ENCODE measurements at regions not wholly inside any gene's neighbourhood (a gene's known extent, or its start where the extent isn't known, plus 50 kb on each side); places are given as distances from the start of the nearest gene placed in this dataset.

GRCh38 chr5:87645224-87645623 is 232.5 kb upstream of the CCNH start:
- TF ChIP-seq POLR2AphosphoS5 (IDR thresholded peaks at IDR 0.05) (no peak), CTCF (IDR thresholded peaks at IDR 0.05; ENCODE audit: poor library complexity, severe bottlenecking) (no peak), RAD21 (conservative IDR thresholded peaks at IDR 0.05) (no peak), SMC3 (conservative IDR thresholded peaks at IDR 0.05; ENCODE audit: poor library complexity) (no peak), EP300 (conservative IDR thresholded peaks at IDR 0.05; ENCODE audit: poor library complexity, severe bottlenecking) (no peak)

Measured in neural cell (in vitro differentiated cells).